Left lung (tissue), 4 donors: ENCODE measurements at regions not wholly inside any gene's neighbourhood (a gene's known extent, or its start where the extent isn't known, plus 50 kb on each side); places are given as distances from the start of the nearest gene placed in this dataset.

Experiments used
- ATAC-seq: fragments of 200-7000 bp; cut with Tn5 transposase; one replicate; pipeline ENCODE4 v1.9.1; 2020; ENCODE audit warnings: moderate library complexity
- DNase-seq, 4 donors: peaks; one replicate each; pipeline ENCODE4 v3.0.0-alpha.2; 2013 to 2020
- H3K27ac ChIP-seq, 2 donors: fragments of 200-600 bp; sonication (generic) in 1 of 2; one replicate each; pipeline versions ENCODE4 v1.5.0 to v1.8.0; 2020 to 2021
- H3K27me3 ChIP-seq, 2 donors: fragments of 200-600 bp; sonication (generic) in 1 of 2; one replicate each; pipeline versions ENCODE4 v1.5.0 to v1.8.0; 2020 to 2021
- H3K36me3 ChIP-seq, 2 donors: fragments of 200-600 bp; sonication (generic) in 1 of 2; one replicate each; pipeline versions ENCODE4 v1.5.0 to v1.8.0; 2020 to 2021
- H3K4me1 ChIP-seq, 2 donors: fragments of 200-600 bp; one replicate each; pipeline ENCODE4 v1.8.0; 2021
- H3K4me3 ChIP-seq, 2 donors: fragments of 200-600 bp; sonication (generic) in 1 of 2; one replicate each; pipeline versions ENCODE4 v1.5.0 to v1.8.0; 2020 to 2021; ENCODE audit warnings: mild to moderate bottlenecking in 1 of 2
- H3K9me3 ChIP-seq, 2 donors: fragments of 200-600 bp; sonication (generic) in 1 of 2; one replicate each; pipeline versions ENCODE4 v1.5.0 to v1.8.0; 2020 to 2021
- CTCF ChIP-seq, 2 donors: fragments of 200-600 bp; sonication (generic) in 1 of 2; IDR thresholded peaks; one replicate each; pipeline versions ENCODE4 v1.5.0 to v1.8.0; 2021; ENCODE audit warnings: antibody characterized with exemption in 2 of 2
- intact Hi-C, 2 donors: fragments of 100-400 bp; cut with DNase I; formaldehyde crosslinking; loops; one replicate each; pipeline versions ENCODE4 v1.11.2 to v1.14.2; 2022
- donor health status: DM: no; HTN: yes; CAD: no.
- donor health status: DM: no; HTN: no; CAD: no.

DNA sequence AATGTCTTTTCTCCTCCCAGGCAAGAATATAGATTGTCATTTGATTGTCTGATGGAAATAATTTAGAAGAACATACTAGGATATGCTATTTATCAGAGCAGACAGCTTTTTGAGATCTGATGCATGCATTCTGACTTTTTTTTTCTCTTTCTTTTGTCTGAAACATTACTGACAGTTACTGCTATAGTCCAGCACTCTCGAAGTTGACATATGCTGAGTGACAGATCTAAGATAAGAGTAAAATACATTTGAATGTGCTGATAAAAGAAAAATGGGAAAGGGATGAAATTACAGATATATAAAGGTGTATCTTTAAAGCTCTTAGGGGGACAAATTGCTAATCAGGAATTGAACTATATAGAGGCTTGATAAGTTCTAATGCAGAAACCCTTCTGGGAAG lies 753.8 kb upstream of the TENM4 start:
- H3K4me1 ChIP-seq: no peaks in the 10 kb centered on the region
- no peaks in the 10 kb centered on the region for H3K36me3 ChIP-seq
- no peak overlapping the region for H3K4me3 ChIP-seq
- H3K9me3 ChIP-seq: no peaks in the 10 kb centered on the region
- no peak for ATAC-seq
- no peaks in the 10 kb centered on the region for H3K27me3 ChIP-seq
- no peak for TF ChIP-seq CTCF (IDR thresholded peaks at IDR 0.05)
- DNase-seq: no peak
- no peak overlapping the region for H3K27ac ChIP-seq
- intact Hi-C loops: no loop called here

DNA sequence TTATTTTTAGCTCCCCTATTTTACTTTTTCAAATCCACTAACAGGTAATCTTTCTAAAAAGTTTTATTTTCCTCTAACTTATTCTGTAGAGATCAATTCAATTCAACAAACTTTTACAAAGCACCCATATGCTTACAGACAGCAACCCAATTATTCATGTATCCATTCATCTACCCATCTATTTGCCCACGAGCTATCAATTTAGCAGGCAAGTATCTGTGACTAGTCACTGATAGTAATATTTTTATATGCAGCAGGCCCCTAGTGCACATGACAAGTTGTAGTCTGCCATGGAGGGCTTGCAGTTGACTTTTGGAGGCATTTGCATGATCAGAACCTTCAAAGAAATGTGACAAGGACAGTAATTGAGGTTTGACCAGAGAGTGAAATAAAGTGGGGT lies 753.2 kb upstream of the TENM4 start:
- ATAC-seq (no peak), DNase-seq (no peak)
- H3K27me3 ChIP-seq: no peaks in the 10 kb centered on the region
- intact Hi-C loops: no loop called here
- H3K27ac ChIP-seq: no peak overlapping the region
- TF ChIP-seq CTCF (IDR thresholded peaks at IDR 0.05): no peak
- H3K4me1 ChIP-seq: no peaks in the 10 kb centered on the region
- no peaks in the 10 kb centered on the region for H3K36me3 ChIP-seq
- no peak overlapping the region for H3K4me3 ChIP-seq
- no peaks in the 10 kb centered on the region for H3K9me3 ChIP-seq

GRCh38 chr11:80188076-80188627 lies 747.3 kb upstream of the TENM4 start:
- H3K4me3 ChIP-seq: no peak overlapping the region
- H3K36me3 ChIP-seq: no peaks in the 10 kb centered on the region
- no peaks in the 10 kb centered on the region for H3K4me1 ChIP-seq
- ATAC-seq (no peak), DNase-seq (no peak)
- TF ChIP-seq CTCF (IDR thresholded peaks at IDR 0.05): no peak
- intact Hi-C loops: no loop called here
- no peaks in the 10 kb centered on the region for H3K9me3 ChIP-seq
- H3K27ac ChIP-seq: no peak overlapping the region
- H3K27me3 ChIP-seq: no peaks in the 10 kb centered on the region

GRCh38 chr11:80186692-80187091 lies 745.9 kb upstream of the TENM4 start:
- Histone ChIP-seq H3K27ac (no peak overlapping the region), H3K27me3 (no peaks in the 10 kb centered on the region), H3K36me3 (no peaks in the 10 kb centered on the region), H3K9me3 (no peaks in the 10 kb centered on the region), H3K4me3 (no peak overlapping the region), H3K4me1 (no peaks in the 10 kb centered on the region)
- intact Hi-C loops: no loop called here
- no peak for TF ChIP-seq CTCF (IDR thresholded peaks at IDR 0.05)
- no peak for DNase-seq
- no peak for ATAC-seq

- TF ChIP-seq CTCF (IDR thresholded peaks at IDR 0.05): no peak
- H3K4me1 ChIP-seq: no peaks in the 10 kb centered on the region
- no peaks in the 10 kb centered on the region for H3K9me3 ChIP-seq
- intact Hi-C loops: no loop called here
- no peaks in the 10 kb centered on the region for H3K36me3 ChIP-seq
- DNase-seq (no peak), ATAC-seq (no peak)
- no peak overlapping the region for H3K27ac ChIP-seq
- no peak overlapping the region for H3K4me3 ChIP-seq
- H3K27me3 ChIP-seq: no peaks in the 10 kb centered on the region
Measured at GRCh38 chr11:80182901-80183300, 742.1 kb upstream of the TENM4 start.
